ENCODE measurements at regions not wholly inside any gene's neighbourhood (a gene's known extent, or its start where the extent isn't known, plus 50 kb on each side); places are given as distances from the start of the nearest gene placed in this dataset.

- TF ChIP-seq, protein P1, sequence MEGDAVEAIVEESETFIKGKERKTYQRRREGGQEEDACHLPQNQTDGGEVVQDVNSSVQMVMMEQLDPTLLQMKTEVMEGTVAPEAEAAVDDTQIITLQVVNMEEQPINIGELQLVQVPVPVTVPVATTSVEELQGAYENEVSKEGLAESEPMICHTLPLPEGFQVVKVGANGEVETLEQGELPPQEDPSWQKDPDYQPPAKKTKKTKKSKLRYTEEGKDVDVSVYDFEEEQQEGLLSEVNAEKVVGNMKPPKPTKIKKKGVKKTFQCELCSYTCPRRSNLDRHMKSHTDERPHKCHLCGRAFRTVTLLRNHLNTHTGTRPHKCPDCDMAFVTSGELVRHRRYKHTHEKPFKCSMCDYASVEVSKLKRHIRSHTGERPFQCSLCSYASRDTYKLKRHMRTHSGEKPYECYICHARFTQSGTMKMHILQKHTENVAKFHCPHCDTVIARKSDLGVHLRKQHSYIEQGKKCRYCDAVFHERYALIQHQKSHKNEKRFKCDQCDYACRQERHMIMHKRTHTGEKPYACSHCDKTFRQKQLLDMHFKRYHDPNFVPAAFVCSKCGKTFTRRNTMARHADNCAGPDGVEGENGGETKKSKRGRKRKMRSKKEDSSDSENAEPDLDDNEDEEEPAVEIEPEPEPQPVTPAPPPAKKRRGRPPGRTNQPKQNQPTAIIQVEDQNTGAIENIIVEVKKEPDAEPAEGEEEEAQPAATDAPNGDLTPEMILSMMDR (IDR thresholded peaks at IDR 0.05; ENCODE audit: low read depth, low read length), result no peak
- no peak for TF ChIP-seq EZH2phosphoT487 (IDR thresholded peaks at IDR 0.05; ENCODE audit: low read depth)
Observed at GRCh38 chr2:35857498-35857897, 498.1 kb upstream of the CRIM1 start.

All from OCI-LY3 (cell line).